HEK293 (cell line): ENCODE measurements at regions not wholly inside any gene's neighbourhood (a gene's known extent, or its start where the extent isn't known, plus 50 kb on each side); places are given as distances from the start of the nearest gene placed in this dataset.
A peak's percentile ranks its signal among the peaks of the same experiment; 100 is the strongest.

ENCODE experiments used
- CTCF ChIA-PET: fragments of 350-600 bp; formaldehyde crosslinking; extraction: SDS; loops from one replicate; lab custom pipeline; 2021; ENCODE audit warnings: antibody characterized with exemption; lab: Yijun Ruan, JAX
- POLR2A ChIA-PET: fragments of 300-600 bp; formaldehyde crosslinking; extraction: SDS; loops from one replicate; lab custom pipeline; 2020; ENCODE audit warnings: antibody characterized with exemption, inconsistent platforms; lab: Yijun Ruan, JAX
- H3K27ac ChIP-seq: fragments of 200-500 bp; sonication (Bioruptor generic); 2 replicates; pipeline ENCODE4 v1.5.1; 2014; ENCODE audit warnings: low read depth, low read length, control low read depth, inconsistent platforms; ENCODE audit errors: extremely low read depth
- H3K36me3 ChIP-seq, 2 experiments: fragments of 200-500 bp in 1 of 2; sonication (Bioruptor generic) in 1 of 2; 1 replicate in 1 of 2; 2 replicates in 1 of 2; pipeline ENCODE4 v1.5.1; 2014 to 2017; ENCODE audit warnings: inconsistent platforms in 2 of 2, low read length in 2 of 2; ENCODE audit not compliant: control insufficient read depth in 2 of 2, insufficient read depth in 1 of 2
- H3K4me1 ChIP-seq: fragments of 200-500 bp; sonication (Bioruptor generic); 2 replicates; pipeline ENCODE4 v1.5.1; 2014; ENCODE audit warnings: mild to moderate bottlenecking, low read length, inconsistent platforms; ENCODE audit not compliant: control insufficient read depth, insufficient read depth
- H3K4me3 ChIP-seq: 2 replicates; pipeline ENCODE4 v1.5.1; 2011; ENCODE audit warnings: low read depth, mild to moderate bottlenecking, control low read depth, low read length, moderate library complexity
- H3K9me3 ChIP-seq: fragments of 200-500 bp; sonication (Bioruptor generic); 2 replicates; pipeline ENCODE4 v1.5.1; 2014; ENCODE audit warnings: low read depth, low read length, inconsistent platforms; ENCODE audit not compliant: control insufficient read depth, insufficient read depth
- GLI4 ChIP-seq: fragments of 450-650 bp; formaldehyde crosslinking; IDR thresholded peaks from 2 replicates; pipeline ENCODE4 v1.5.1; 2016; ENCODE audit warnings: missing biosample characterization, missing genetic modification characterization
- GLIS1 ChIP-seq: fragments of 450-650 bp; formaldehyde crosslinking; IDR thresholded peaks from 2 replicates; pipeline ENCODE4 v1.5.1; 2016; ENCODE audit warnings: missing biosample characterization, missing genetic modification characterization
- KLF7 ChIP-seq: fragments of 450-650 bp; formaldehyde crosslinking; IDR thresholded peaks from 2 replicates; pipeline ENCODE4 v1.5.1; 2016; ENCODE audit warnings: missing biosample characterization, missing genetic modification characterization, borderline replicate concordance
- KLF8 ChIP-seq: fragments of 450-650 bp; formaldehyde crosslinking; IDR thresholded peaks from 2 replicates; pipeline ENCODE4 v1.5.1; 2016; ENCODE audit warnings: missing biosample characterization, missing genetic modification characterization
- MEIS1 ChIP-seq: sonication (generic); formaldehyde crosslinking; IDR thresholded peaks from 2 replicates; pipeline ENCODE4 v1.8.1; 2022; ENCODE audit warnings: missing genetic modification reagents, mild to moderate bottlenecking, borderline replicate concordance
- TSHZ1 ChIP-seq: fragments of 450-650 bp; formaldehyde crosslinking; IDR thresholded peaks from 2 replicates; pipeline ENCODE4 v1.5.1; 2016; ENCODE audit warnings: missing biosample characterization, missing genetic modification characterization, borderline replicate concordance
- ZBTB21 ChIP-seq: fragments of 450-650 bp; formaldehyde crosslinking; IDR thresholded peaks from 2 replicates; pipeline ENCODE4 v1.5.1; 2017; ENCODE audit warnings: missing biosample characterization, missing genetic modification characterization
- ZBTB48 ChIP-seq: fragments of 450-650 bp; formaldehyde crosslinking; IDR thresholded peaks from 2 replicates; pipeline ENCODE4 v1.5.1; 2016; ENCODE audit warnings: missing biosample characterization, missing genetic modification characterization
- ZNF140 ChIP-seq: fragments of 450-650 bp; formaldehyde crosslinking; IDR thresholded peaks from 2 replicates; pipeline ENCODE4 v1.5.1; 2016; ENCODE audit warnings: missing biosample characterization, missing genetic modification characterization
- ZNF223 ChIP-seq: fragments of 450-650 bp; formaldehyde crosslinking; IDR thresholded peaks from 2 replicates; pipeline ENCODE4 v1.5.1; 2016; ENCODE audit warnings: missing biosample characterization, missing genetic modification characterization
- ZNF266 ChIP-seq: fragments of 450-650 bp; formaldehyde crosslinking; IDR thresholded peaks from 2 replicates; pipeline ENCODE4 v1.5.1; 2016; ENCODE audit warnings: missing biosample characterization, missing genetic modification characterization, low read depth
- ZNF398 ChIP-seq: fragments of 450-650 bp; formaldehyde crosslinking; IDR thresholded peaks from 2 replicates; pipeline ENCODE4 v1.5.1; 2017; ENCODE audit warnings: missing biosample characterization, missing genetic modification characterization
- ZNF629 ChIP-seq: fragments of 450-650 bp; formaldehyde crosslinking; IDR thresholded peaks from 2 replicates; pipeline ENCODE4 v1.5.1; 2017; ENCODE audit warnings: missing biosample characterization, missing genetic modification characterization
- ZNF704 ChIP-seq: fragments of 450-650 bp; formaldehyde crosslinking; IDR thresholded peaks from 2 replicates; pipeline ENCODE4 v1.5.1; 2016; ENCODE audit warnings: missing biosample characterization, missing genetic modification characterization
- ZNF843 ChIP-seq: fragments of 450-650 bp; formaldehyde crosslinking; IDR thresholded peaks from 2 replicates; pipeline ENCODE4 v1.5.1; 2016; ENCODE audit warnings: missing biosample characterization, missing genetic modification characterization

DNA sequence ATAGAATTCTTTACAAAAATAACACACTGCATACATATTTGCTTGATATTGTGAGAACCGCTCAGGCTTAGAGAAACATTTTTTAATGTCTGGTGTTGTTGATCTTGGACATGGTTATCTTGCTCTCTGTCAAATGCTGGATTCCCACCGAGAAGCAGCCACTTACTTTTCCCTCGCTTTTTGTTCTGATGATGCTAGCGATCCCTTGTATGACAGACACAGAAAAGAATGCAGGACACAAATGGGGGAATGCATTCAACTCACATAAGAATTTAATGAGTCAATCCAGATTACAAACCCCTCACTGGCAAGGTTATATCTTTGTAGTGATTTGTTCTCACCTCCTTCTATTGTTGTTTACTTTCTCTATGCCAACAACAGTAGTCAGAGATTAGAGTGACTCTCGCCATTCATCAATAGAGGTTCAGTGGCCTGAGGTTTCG lies 76.8 kb upstream of the AKT3 start (continued):
- TF ChIP-seq ZNF398 (tag by site-specific recombination), result peak; percentile 69
- peak; percentile 70 for TF ChIP-seq ZNF843 (tag by site-specific recombination)
- TF ChIP-seq ZBTB48, result no peak
- TF ChIP-seq ZNF629 (tag by site-specific recombination), result peak; percentile 87
- TF ChIP-seq ZBTB21 (tag by site-specific recombination), result peak; percentile 65; the same call in 1 of the 2 replicates
- peak; percentile 35 for TF ChIP-seq GLIS1
- TF ChIP-seq MEIS1 (CRISPR knock-in tag), result 0 out of 2 replicates have a peak, but pooled peaks have one; percentile 17
- no peak for TF ChIP-seq ZNF223

GRCh38 chr1:243926299-243926698 lies 76.3 kb upstream of the AKT3 start:
- CTCF ChIA-PET, result interaction anchor here (0.5 to 1.9 kb wide), 2 partner anchors 9 to 192 kb away, joined by 4 to 6 read pairs; no protein-coding TSS in a partner anchor
- POLR2A ChIA-PET, result interaction anchor here (1.3 to 2.1 kb wide), 2 partner anchors 9 to 122 kb away, joined by 3 to 5 read pairs; no protein-coding TSS in a partner anchor
- no peak for TF ChIP-seq TSHZ1 (tag by site-specific recombination)
- no peak for TF ChIP-seq GLI4
- no peak for TF ChIP-seq ZNF266 (tag by site-specific recombination)
- no peak for TF ChIP-seq ZNF704 (tag by site-specific recombination)
- no peak for TF ChIP-seq ZNF140
- Histone ChIP-seq H3K27ac (no peak overlapping the region), H3K4me3 (no peak overlapping the region), H3K36me3 (no peaks in the 10 kb centered on the region), H3K4me1 (peaks cover 4% of the 10 kb centered on the region; the same call in 1 of the 2 replicates), H3K9me3 (no peaks in the 10 kb centered on the region)

DNA sequence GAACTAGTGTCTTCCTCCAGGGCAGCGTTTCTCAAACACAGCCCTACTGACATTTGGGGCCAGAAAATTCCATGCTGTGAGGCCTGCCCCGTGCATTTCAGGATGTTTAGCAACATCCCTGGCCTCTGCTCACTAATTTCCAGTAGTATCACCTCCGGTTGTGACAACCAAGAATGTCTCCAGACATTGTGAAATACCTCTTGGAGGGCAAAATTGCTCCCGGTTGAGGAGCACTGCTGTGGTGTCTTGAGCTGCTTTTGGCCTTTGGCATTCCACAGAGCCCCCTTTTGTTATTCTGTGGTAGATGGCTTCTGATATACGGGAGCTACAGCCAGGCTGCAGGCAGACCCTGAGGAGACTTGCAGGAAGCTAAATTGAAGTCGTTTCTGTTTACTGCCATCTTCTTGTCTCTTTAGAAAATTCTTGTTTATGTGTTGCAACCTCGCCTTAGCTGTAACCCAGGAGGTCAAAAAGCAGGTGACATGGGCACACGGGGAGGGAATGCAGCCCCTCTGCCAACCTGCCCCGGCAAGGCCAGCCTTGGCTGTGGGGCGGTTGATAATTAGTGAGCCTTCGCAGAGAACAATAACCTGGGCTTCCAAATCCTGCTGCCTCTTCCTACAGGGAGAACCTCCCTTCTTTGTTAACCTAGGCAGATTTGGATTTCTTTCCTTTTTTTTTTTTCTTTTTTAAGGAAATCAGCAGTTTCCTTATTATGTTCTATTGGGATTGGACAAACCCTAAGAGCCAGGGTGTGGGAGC lies 74.7 kb upstream of the AKT3 start:
- peaks cover 4% of the 10 kb centered on the region; the same call in 1 of the 2 replicates for H3K4me1 ChIP-seq
- no peak overlapping the region for H3K4me3 ChIP-seq
- POLR2A ChIA-PET, result interaction anchor here (0.6 to 2.1 kb wide), 2 partner anchors 7 to 122 kb away, joined by 3 to 5 read pairs; no protein-coding TSS in a partner anchor
- H3K9me3 ChIP-seq, result no peaks in the 10 kb centered on the region
- no peaks in the 10 kb centered on the region for H3K36me3 ChIP-seq
- H3K27ac ChIP-seq, result no peak overlapping the region
- CTCF ChIA-PET, result interaction anchor here (0.6 to 1.1 kb wide), 3 partner anchors 18 to 176 kb away, joined by 3 to 4 read pairs (median 3); no protein-coding TSS in a partner anchor
- TF ChIP-seq KLF8 (tag by site-specific recombination), result no peak
- TF ChIP-seq ZNF140, result no peak
- TF ChIP-seq KLF7 (tag by site-specific recombination), result no peak
